Kidney (tissue), 13 donors: ENCODE measurements at regions not wholly inside any gene's neighbourhood (a gene's known extent, or its start where the extent isn't known, plus 50 kb on each side); places are given as distances from the start of the nearest gene placed in this dataset.

Experiments
- DNase-seq, 5 donors: peaks; one replicate each; pipeline ENCODE4 v3.0.0-alpha.2; 2013 to 2020
- FAIRE-seq: peaks from 2 replicates; lab custom pipeline; 2012; peaks lifted over from hg19 to GRCh38; lab: Jason Lieb, UNC
- H3K27ac ChIP-seq, 2 donors: one replicate each; pipeline ENCODE4 v1.7.0; 2013; ENCODE audit warnings: low read depth in 2 of 2, low read length in 2 of 2, inconsistent platforms in 1 of 2
- H3K27me3 ChIP-seq: one replicate; pipeline ENCODE4 v1.7.1; 2013; ENCODE audit warnings: low read length, inconsistent platforms; ENCODE audit not compliant: control insufficient read depth, insufficient read depth
- H3K36me3 ChIP-seq, 3 donors: one replicate each; pipeline versions ENCODE4 v1.7.0 to v1.7.1; 2013; ENCODE audit warnings: low read length in 3 of 3, control low read depth in 1 of 3, inconsistent platforms in 1 of 3; ENCODE audit not compliant: insufficient read depth in 3 of 3, control insufficient read depth in 2 of 3
- H3K4me1 ChIP-seq, 3 donors: one replicate each; pipeline versions ENCODE4 v1.7.0 to v1.7.1; 2013; ENCODE audit warnings: low read length in 3 of 3, inconsistent platforms in 1 of 3, low read depth in 1 of 3; ENCODE audit not compliant: control insufficient read depth in 2 of 3, insufficient read depth in 2 of 3
- H3K4me3 ChIP-seq, 3 donors: one replicate each; pipeline versions ENCODE4 v1.7.0 to v1.8.1; 2013; ENCODE audit warnings: low read length in 3 of 3, control low read depth in 1 of 3, inconsistent platforms in 1 of 3
- H3K9ac ChIP-seq, 3 donors: one replicate each; pipeline versions ENCODE4 v1.7.0 to v1.7.1; 2013; ENCODE audit warnings: low read length in 3 of 3, control low read depth in 1 of 3, inconsistent platforms in 1 of 3
- H3K9me3 ChIP-seq, 3 donors: one replicate each; pipeline versions ENCODE4 v1.7.0 to v1.7.1; 2013; ENCODE audit warnings: low read length in 3 of 3, control low read depth in 1 of 3, inconsistent platforms in 1 of 3; ENCODE audit not compliant: control insufficient read depth in 2 of 3, insufficient read depth in 1 of 3
- CTCF ChIP-seq: IDR thresholded peaks from 3 replicates; pipeline ENCODE4 v1.5.1; 2012; ENCODE audit warnings: mild to moderate bottlenecking, moderate library complexity, borderline replicate concordance; ENCODE audit not compliant: insufficient read depth; ENCODE audit errors: extremely low read depth
- intact Hi-C: fragments of 100-400 bp; cut with DNase I; formaldehyde crosslinking; loops from one replicate; pipeline ENCODE4 v1.11.1; 2022
- donor health status: control.
- donor health status: control.
- donor health status: control.
- donor health status: control.
- donor health status: control.
- donor health status: DM: yes; HTN: yes; CAD: no.
- donor health status: Normal renal cell carcinoma (clear cell type).

GRCh38 chr16:73408716-73409115 is 360.8 kb upstream of the ZFHX3 start:
- no peak overlapping the region for H3K27ac ChIP-seq

GRCh38 chr16:73408311-73408710 is 360.4 kb upstream of the ZFHX3 start:
- H3K9ac ChIP-seq = no peak overlapping the region
- H3K27me3 ChIP-seq = no peaks in the 10 kb centered on the region
- TF ChIP-seq CTCF = no peak
- intact Hi-C loops = no loop called here
- no peak overlapping the region for H3K27ac ChIP-seq
- DNase-seq (no peak), FAIRE-seq (no peak)
- no peak overlapping the region for H3K4me3 ChIP-seq
- no peaks in the 10 kb centered on the region for H3K36me3 ChIP-seq
- H3K9me3 ChIP-seq = no peaks in the 10 kb centered on the region
- H3K4me1 ChIP-seq = no peaks in the 10 kb centered on the region

More at GRCh38 chr16:73408716-73409115, 360.8 kb upstream of the ZFHX3 start:
- TF ChIP-seq CTCF = no peak
- Histone ChIP-seq H3K36me3 (no peaks in the 10 kb centered on the region), H3K4me3 (no peak overlapping the region), H3K9ac (no peak overlapping the region), H3K9me3 (no peaks in the 10 kb centered on the region), H3K27me3 (no peaks in the 10 kb centered on the region), H3K4me1 (no peaks in the 10 kb centered on the region)
- intact Hi-C loops = no loop called here
- FAIRE-seq = no peak
- DNase-seq = no peak

- no peaks in the 10 kb centered on the region for H3K36me3 ChIP-seq
- H3K9me3 ChIP-seq = no peaks in the 10 kb centered on the region
- H3K4me3 ChIP-seq = no peak overlapping the region
- no peak overlapping the region for H3K9ac ChIP-seq
- H3K27me3 ChIP-seq = no peaks in the 10 kb centered on the region
- H3K27ac ChIP-seq = no peak overlapping the region
- FAIRE-seq (no peak), DNase-seq (no peak)
- TF ChIP-seq CTCF = no peak
- intact Hi-C loops = no loop called here
- H3K4me1 ChIP-seq = no peaks in the 10 kb centered on the region
Measured at GRCh38 chr16:73405851-73406250, 357.9 kb upstream of the ZFHX3 start.

- DNase-seq = no peak
- Histone ChIP-seq H3K27me3 (no peaks in the 10 kb centered on the region), H3K9ac (no peak overlapping the region), H3K27ac (no peak overlapping the region), H3K36me3 (no peaks in the 10 kb centered on the region), H3K4me1 (no peaks in the 10 kb centered on the region), H3K4me3 (no peak overlapping the region), H3K9me3 (no peaks in the 10 kb centered on the region)
- intact Hi-C loops = no loop called here
- FAIRE-seq = no peak
- TF ChIP-seq CTCF = no peak
Measured at GRCh38 chr16:73404001-73404400, 356.1 kb upstream of the ZFHX3 start.
